Aorta (tissue), 5 donors: ENCODE measurements at regions not wholly inside any gene's neighbourhood (a gene's known extent, or its start where the extent isn't known, plus 50 kb on each side); places are given as distances from the start of the nearest gene placed in this dataset.

ENCODE experiments used
- ATAC-seq: fragments of 200-7000 bp; cut with Tn5 transposase; one replicate; pipeline ENCODE4 v1.9.1; 2022; ENCODE audit warnings: moderate library complexity; ENCODE audit not compliant: low FRiP score
- DNase-seq, 2 donors: peaks; one replicate each; pipeline ENCODE4 v3.0.0-alpha.2; 2020
- H3K27ac ChIP-seq, 2 donors: one replicate each; pipeline ENCODE4 v1.5.1; 2013; ENCODE audit warnings: low read length in 2 of 2, mild to moderate bottlenecking in 2 of 2, moderate library complexity in 2 of 2, control low read depth in 1 of 2, inconsistent platforms in 1 of 2, low read depth in 1 of 2
- H3K27me3 ChIP-seq, 2 donors: one replicate each; pipeline ENCODE4 v1.6.1; 2013; ENCODE audit warnings: control low read depth in 1 of 2, low read length in 1 of 2, mild to moderate bottlenecking in 1 of 2, moderate library complexity in 1 of 2; ENCODE audit not compliant: insufficient read depth in 2 of 2, control insufficient read depth in 1 of 2
- H3K36me3 ChIP-seq, 2 donors: one replicate each; pipeline ENCODE4 v1.6.1; 2013; ENCODE audit warnings: control low read depth in 1 of 2, low read length in 1 of 2, mild to moderate bottlenecking in 1 of 2; ENCODE audit not compliant: insufficient read depth in 2 of 2, control insufficient read depth in 1 of 2
- H3K4me1 ChIP-seq, 2 donors: one replicate each; pipeline ENCODE4 v1.6.1; 2013; ENCODE audit warnings: low read length in 2 of 2, control low read depth in 1 of 2, mild to moderate bottlenecking in 1 of 2, moderate library complexity in 1 of 2; ENCODE audit not compliant: insufficient read depth in 2 of 2, control insufficient read depth in 1 of 2
- H3K4me3 ChIP-seq, 2 donors: one replicate each; pipeline ENCODE4 v1.5.1; 2013; ENCODE audit warnings: low read length in 2 of 2, control low read depth in 1 of 2, mild to moderate bottlenecking in 1 of 2
- H3K9me3 ChIP-seq: one replicate; pipeline ENCODE4 v1.6.1; 2013; ENCODE audit warnings: mild to moderate bottlenecking, low read length; ENCODE audit not compliant: control insufficient read depth
- WGBS, 2 donors: extraction: QIAGEN DNeasy Blood & Tissue Kit; methylation state at CpG; one replicate each; pipeline ENCODE4 v1.1.7; 2013; 5-methylcytosine and 5-hydroxymethylcytosine counted together
- intact Hi-C, 2 donors: fragments of 100-400 bp; cut with DNase I; formaldehyde crosslinking; loops; one replicate each; pipeline versions ENCODE4 v1.14.2 to v1.15.0; 2022
- donor health status: healthy with polysubstance abuse.
- donor health status: Bipolar disorder and iron deficiency.
- donor health status: DM: no; HTN: no; CAD: no.
- donor health status: DM: no; HTN: no; CAD: no.
- donor health status: DM: yes; HTN: yes; CAD: no.

DNA sequence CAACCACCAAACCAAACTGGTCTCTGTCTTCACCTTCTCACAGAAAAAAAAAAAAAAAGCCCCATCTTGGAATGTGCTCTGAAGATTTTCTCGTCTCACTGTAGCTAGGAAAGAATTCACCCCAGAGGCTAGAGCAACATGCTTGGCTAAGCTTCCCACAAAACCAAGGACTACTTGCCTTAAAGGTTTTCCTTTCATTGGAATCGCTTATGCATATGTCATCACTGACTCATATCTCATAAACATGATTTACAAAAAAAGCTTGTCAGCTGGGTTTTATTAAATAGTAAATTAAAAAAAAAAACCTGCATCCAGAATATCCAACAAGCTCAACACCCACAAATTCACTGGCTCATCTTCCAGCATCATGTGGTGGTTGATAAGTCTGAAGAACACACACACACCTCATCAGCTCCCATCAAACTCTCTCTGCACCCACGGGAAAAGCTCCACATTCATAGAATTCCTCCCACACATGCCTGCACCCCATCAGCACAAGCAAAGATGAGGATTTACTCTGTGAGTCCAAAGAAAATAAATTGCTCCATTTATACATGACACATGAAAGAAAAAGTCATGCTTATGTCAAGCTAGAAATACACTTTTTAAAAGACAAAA lies 182.0 kb upstream of the TRIB2 start:
- intact Hi-C loops = loop anchor here (5.0 to 10.0 kb wide), 3 partner anchors 52 to 210 kb away; partner anchors contain the start of gene TRIB2 (in 1 of the 2)
- H3K4me1 ChIP-seq = peaks cover 6 to 11% of the 10 kb centered on the region in 2 donors
- H3K27me3 ChIP-seq = no peaks in the 10 kb centered on the region
- H3K4me3 ChIP-seq = no peak overlapping the region
- H3K9me3 ChIP-seq = no peaks in the 10 kb centered on the region
- H3K27ac ChIP-seq = peak overlapping the region; percentile 11 to 71
- ATAC-seq (peak; percentile 56), DNase-seq (peak in 1 of 2 donors; percentile 46)
- 1 to 7% methylated on average over 3 of the region's 3 CpGs for WGBS, 2 donors
- no peaks in the 10 kb centered on the region for H3K36me3 ChIP-seq

DNA sequence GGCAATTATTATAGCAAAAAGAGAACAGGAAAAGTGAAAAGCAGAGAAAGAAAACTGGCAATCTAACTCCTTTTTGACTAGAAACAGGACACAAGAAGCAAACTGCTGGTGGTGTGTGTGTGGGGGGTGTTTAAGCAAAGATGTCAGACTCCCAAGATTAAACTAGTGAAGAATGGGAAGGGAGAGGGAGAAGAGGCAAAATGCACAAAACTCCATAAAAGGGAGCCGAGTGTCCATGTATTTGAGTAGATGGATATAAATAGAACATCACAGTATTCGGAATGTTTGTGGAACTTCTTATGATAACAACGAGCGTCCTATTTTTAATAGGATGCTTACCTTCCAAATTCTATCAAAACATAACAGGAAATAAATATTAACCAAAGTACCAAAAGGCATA lies 179.8 kb upstream of the TRIB2 start:
- Histone ChIP-seq H3K4me1 (peaks cover 6 to 11% of the 10 kb centered on the region in 2 donors), H3K27me3 (no peaks in the 10 kb centered on the region), H3K4me3 (no peak overlapping the region), H3K27ac (peak overlapping the region; percentile 67 to 76), H3K36me3 (no peaks in the 10 kb centered on the region), H3K9me3 (no peaks in the 10 kb centered on the region)
- no peak for DNase-seq
- 3 to 12% methylated on average over 4 of the region's 4 CpGs for WGBS, 2 donors
- intact Hi-C loops = loop anchor here in 1 of 2 donors (5.0 to 10.0 kb wide), 2 partner anchors 180 to 212 kb away; partner anchors contain the start of gene TRIB2
- ATAC-seq = no peak

GRCh38 chr2:12538138-12538694 lies 178.5 kb upstream of the TRIB2 start:
- intact Hi-C loops = loop anchor here in 1 of 2 donors (5.0 to 10.0 kb wide), 2 partner anchors 179 to 213 kb away; partner anchors contain the start of gene TRIB2
- Histone ChIP-seq H3K4me1 (peaks cover 6 to 11% of the 10 kb centered on the region in 2 donors), H3K4me3 (no peak overlapping the region), H3K27me3 (no peaks in the 10 kb centered on the region), H3K27ac (peak overlapping the region in 1 of 2 donors; percentile 71), H3K9me3 (no peaks in the 10 kb centered on the region), H3K36me3 (no peaks in the 10 kb centered on the region)
- ATAC-seq (no peak), DNase-seq (no peak)
- 58 to 60% methylated on average over 3 of the region's 3 CpGs for WGBS, 2 donors

- DNase-seq (no peak), ATAC-seq (no peak)
- no peak overlapping the region for H3K4me3 ChIP-seq
- no peak overlapping the region for H3K27ac ChIP-seq
- H3K9me3 ChIP-seq = no peaks in the 10 kb centered on the region
- no peaks in the 10 kb centered on the region for H3K27me3 ChIP-seq
- H3K4me1 ChIP-seq = peaks cover 2 to 8% of the 10 kb centered on the region in 2 donors
- no peaks in the 10 kb centered on the region for H3K36me3 ChIP-seq
- WGBS, 2 donors = 91 to 93% methylated on average over 9 of the region's 9 CpGs
- intact Hi-C loops = loop anchor here in 1 of 2 donors (5.0 to 10.0 kb wide), 2 partner anchors 178 to 215 kb away; partner anchors contain the start of gene TRIB2
Observed at GRCh38 chr2:12539336-12539735, 177.4 kb upstream of the TRIB2 start.

- Histone ChIP-seq H3K36me3 (no peaks in the 10 kb centered on the region), H3K4me3 (no peak overlapping the region), H3K4me1 (peaks cover 0 to 8% of the 10 kb centered on the region in 2 donors), H3K27me3 (no peaks in the 10 kb centered on the region), H3K9me3 (no peaks in the 10 kb centered on the region), H3K27ac (no peak overlapping the region)
- 77 to 84% methylated on average over 10 of the region's 10 CpGs for WGBS, 2 donors
- no peak for DNase-seq
- ATAC-seq = no peak
- intact Hi-C loops = loop anchor here in 1 of 2 donors (5.0 to 10.0 kb wide), 2 partner anchors 177 to 215 kb away; partner anchors contain the start of gene TRIB2
Observed at GRCh38 chr2:12539776-12540562, 176.8 kb upstream of the TRIB2 start.

GRCh38 chr2:12543076-12543977 lies 173.4 kb upstream of the TRIB2 start:
- Histone ChIP-seq H3K27me3 (no peaks in the 10 kb centered on the region), H3K4me1 (peaks cover 0 to 4% of the 10 kb centered on the region in 2 donors), H3K36me3 (no peaks in the 10 kb centered on the region), H3K9me3 (no peaks in the 10 kb centered on the region), H3K27ac (no peak overlapping the region), H3K4me3 (no peak overlapping the region)
- ATAC-seq (no peak), DNase-seq (no peak)
- 80 to 83% methylated on average over 11 of the region's 11 CpGs for WGBS, 2 donors
- intact Hi-C loops = no loop called here

GRCh38 chr2:12543978-12544558 lies 172.7 kb upstream of the TRIB2 start:
- intact Hi-C loops = no loop called here
- H3K4me3 ChIP-seq = no peak overlapping the region
- ATAC-seq = no peak
- H3K9me3 ChIP-seq = no peaks in the 10 kb centered on the region
- 92 to 95% methylated on average over 7 of the region's 7 CpGs for WGBS, 2 donors
- peaks cover 0 to 2% of the 10 kb centered on the region in 2 donors for H3K4me1 ChIP-seq
- H3K36me3 ChIP-seq = no peaks in the 10 kb centered on the region
- DNase-seq = no peak
- no peak overlapping the region for H3K27ac ChIP-seq
- no peaks in the 10 kb centered on the region for H3K27me3 ChIP-seq
